Endothelial cell of umbilical vein (primary cell): ENCODE measurements at regions not wholly inside any gene's neighbourhood (a gene's known extent, or its start where the extent isn't known, plus 50 kb on each side); places are given as distances from the start of the nearest gene placed in this dataset.

Source experiments
- BruUV-seq: library from RNA; stranded (reverse); fragments of 400-500 nt; replicated peaks from 2 replicates; lab custom pipeline; 2021; lab: Mats Ljungman, UMichigan
- CTCF ChIA-PET: fragments of 300-600, 350-600 bp; sonication (Branson Sonifier 250); formaldehyde crosslinking; loops from one replicate; lab custom pipeline; 2021; ENCODE audit warnings: antibody characterized with exemption, inconsistent platforms; lab: Charles Lee
- POLR2A ChIA-PET: fragments of 300-600, 350-600 bp; sonication (Branson Sonifier 250); formaldehyde crosslinking; loops from one replicate; lab custom pipeline; 2021; ENCODE audit warnings: antibody characterized with exemption, inconsistent platforms; lab: Charles Lee
- DNase-seq: peaks from one replicate; pipeline ENCODE4 v3.0.0-alpha.2; 2011; ENCODE audit warnings: low read depth, low spot score
- FAIRE-seq: peaks from 2 replicates; lab custom pipeline; 2011; peaks lifted over from hg19 to GRCh38; lab: Jason Lieb, UNC
- H2AFZ ChIP-seq: 2 replicates; pipeline ENCODE4 v1.6.0; 2012; ENCODE audit warnings: low read depth, low read length, control low read depth, inconsistent platforms
- H3K27ac ChIP-seq: 2 replicates; pipeline ENCODE4 v1.5.1; 2011; ENCODE audit warnings: low read depth, mild to moderate bottlenecking, control low read depth, low read length, moderate library complexity; ENCODE audit not compliant: insufficient read depth
- H3K27me3 ChIP-seq, 2 experiments: 2 replicates each; pipeline versions ENCODE4 v1.6.0 to v1.6.1; 2011; ENCODE audit warnings: low read length in 2 of 2, mixed read lengths in 1 of 2; ENCODE audit not compliant: control insufficient read depth in 2 of 2, insufficient read depth in 2 of 2
- H3K36me3 ChIP-seq, 2 experiments: 2 replicates in 1 of 2; 3 replicates in 1 of 2; pipeline ENCODE4 v1.5.1; 2011; ENCODE audit warnings: low read length in 2 of 2, mild to moderate bottlenecking in 1 of 2, moderate library complexity in 1 of 2; ENCODE audit not compliant: control insufficient read depth in 2 of 2, insufficient read depth in 2 of 2; ENCODE audit errors: extremely low read depth in 1 of 2
- H3K4me1 ChIP-seq: 3 replicates; pipeline ENCODE4 v1.5.1; 2011; ENCODE audit warnings: mild to moderate bottlenecking, low read length; ENCODE audit not compliant: control insufficient read depth, insufficient read depth; ENCODE audit errors: extremely low read depth
- H3K4me2 ChIP-seq: 2 replicates; pipeline ENCODE4 v1.6.1; 2011; ENCODE audit warnings: low read length, control low read depth, mixed read lengths; ENCODE audit not compliant: insufficient read depth
- H3K4me3 ChIP-seq, 3 experiments: fragments of 200-600 bp in 1 of 3; sonication (generic), shearing (Covaris generic) in 1 of 3; replicated peaks in 1 of 3; 2 replicates each; pipeline ENCODE4 v1.5.1; 2011 to 2016; ENCODE audit warnings: control low read depth in 3 of 3, low read length in 3 of 3, mild to moderate bottlenecking in 2 of 3, inconsistent platforms in 1 of 3, low read depth in 1 of 3, moderate library complexity in 1 of 3; ENCODE audit not compliant: insufficient read depth in 1 of 3
- H3K79me2 ChIP-seq: 2 replicates; pipeline ENCODE4 v1.6.0; 2012; ENCODE audit warnings: low read length, inconsistent platforms; ENCODE audit not compliant: control insufficient read depth, insufficient read depth
- H3K9ac ChIP-seq: replicated peaks from 2 replicates; pipeline ENCODE3; 2011; ENCODE audit warnings: low read length, control low read depth; ENCODE audit not compliant: insufficient read depth; ENCODE audit errors: extremely low read depth
- H3K9me1 ChIP-seq: replicated peaks from 3 replicates; pipeline ENCODE4 v1.6.0; 2011; ENCODE audit warnings: mild to moderate bottlenecking, low read length; ENCODE audit not compliant: control insufficient read depth, insufficient read depth; ENCODE audit errors: extremely low read depth
- H3K9me3 ChIP-seq: replicated peaks from 2 replicates; pipeline ENCODE4 v1.5.1; 2012; ENCODE audit warnings: low read length, inconsistent platforms; ENCODE audit not compliant: control insufficient read depth, insufficient read depth
- H4K20me1 ChIP-seq: replicated peaks from 2 replicates; pipeline ENCODE3; 2011; ENCODE audit warnings: mild to moderate bottlenecking, low read length; ENCODE audit not compliant: control insufficient read depth, insufficient read depth; ENCODE audit errors: extremely low read depth
- CTCF ChIP-seq, 2 donors: IDR thresholded peaks; 1 replicate in 1 of 2; 2 replicates in 1 of 2; pipeline ENCODE4 v1.5.1; 2011; ENCODE audit warnings: low read length in 2 of 2, mild to moderate bottlenecking in 2 of 2, moderate library complexity in 2 of 2, control low read depth in 1 of 2, inconsistent platforms in 1 of 2, low read depth in 1 of 2; ENCODE audit not compliant: insufficient read depth in 1 of 2; ENCODE audit errors: extremely low read depth in 1 of 2
- FOS ChIP-seq: IDR thresholded peaks from 2 replicates; pipeline ENCODE4 v1.6.1; 2011; ENCODE audit warnings: mild to moderate bottlenecking, low read length, moderate library complexity, borderline replicate concordance; ENCODE audit not compliant: insufficient read depth
- GATA2 ChIP-seq: IDR thresholded peaks from 2 replicates; pipeline ENCODE4 v1.7.0; 2011; ENCODE audit warnings: low read depth, mild to moderate bottlenecking, moderate library complexity, mixed read lengths, low read length; ENCODE audit not compliant: insufficient read length, insufficient read depth
- JUN ChIP-seq: IDR thresholded peaks from 2 replicates; pipeline ENCODE4 v1.6.1; 2011; ENCODE audit warnings: borderline replicate concordance, low read depth; ENCODE audit not compliant: insufficient read length, insufficient read depth
- MAX ChIP-seq: IDR thresholded peaks from 2 replicates; pipeline ENCODE4 v1.6.1; 2011; ENCODE audit not compliant: insufficient read depth, insufficient read length
- POLR2AphosphoS5 ChIP-seq: IDR thresholded peaks from 2 replicates; pipeline ENCODE4 v1.6.1; 2012; ENCODE audit warnings: low read depth, mild to moderate bottlenecking, control low read depth, low read length, moderate library complexity; ENCODE audit not compliant: insufficient read depth
- dilution Hi-C: fragments of 300-500 bp; cut with MboI; formaldehyde crosslinking; loops from one replicate; pipeline ENCODE4 v1.15.0; 2019; ENCODE audit warnings: low sequenced_read_pairs; ENCODE audit not compliant: extremely low pct_ligation_motif_present
- intact Hi-C: fragments of 100-400 bp; cut with micrococcal nuclease; formaldehyde crosslinking; loops from one replicate; pipeline ENCODE4 v1.10.0; 2022

GRCh38 chr3:144564011-144564410, 592.4 kb downstream of the DIPK2A start:
- peak overlapping the region; percentile 86 for H2AFZ ChIP-seq
- TF ChIP-seq POLR2AphosphoS5 = no peak
- TF ChIP-seq FOS = peak; percentile 47
- TF ChIP-seq GATA2 = peak; percentile 31
- no peak for TF ChIP-seq MAX
- no peak for TF ChIP-seq CTCF (IDR thresholded peaks at IDR 0.05; ENCODE audit: extremely low read depth in 1 of 2, insufficient read depth in 1 of 2, low read depth in 1 of 2, low read length in 2 of 2)
- TF ChIP-seq JUN = peak; percentile 19
- peaks cover 5% of the 10 kb centered on the region for H3K4me1 ChIP-seq
- H4K20me1 ChIP-seq = no peaks in the 10 kb centered on the region
- peak; percentile 68 for DNase-seq
- BruUV-seq = no TSS peak
- peak overlapping the region; percentile 1 for H3K27ac ChIP-seq
- no peaks in the 10 kb centered on the region for H3K36me3 ChIP-seq
- peak overlapping the region; percentile 16 for H3K4me2 ChIP-seq
- FAIRE-seq = no peak
- intact Hi-C loops = no loop called here
- H3K27me3 ChIP-seq = no peaks in the 10 kb centered on the region
- dilution Hi-C loops = no loop called here
- no peak overlapping the region for H3K4me3 ChIP-seq
- ChIA-PET POLR2A (no interaction called here), CTCF (interaction anchor here (1.0 to 1.4 kb wide), 2 partner anchors 10 to 27 kb away, joined by 3 to 4 read pairs; no protein-coding TSS in a partner anchor)
- H3K9ac ChIP-seq = no peak overlapping the region
- H3K9me3 ChIP-seq = no peaks in the 10 kb centered on the region
- H3K9me1 ChIP-seq = no peaks in the 10 kb centered on the region
- no peaks in the 10 kb centered on the region for H3K79me2 ChIP-seq
